IPS-18c (cell line): ENCODE measurements at regions not wholly inside any gene's neighbourhood (a gene's known extent, or its start where the extent isn't known, plus 50 kb on each side); places are given as distances from the start of the nearest gene placed in this dataset.
A peak's percentile ranks its signal among the peaks of the same experiment; 100 is the strongest.

Experiments
- H3K4me3 ChIP-seq: 2 replicates; pipeline ENCODE4 v1.7.0; 2013; ENCODE audit warnings: low read depth, mild to moderate bottlenecking, low read length, moderate library complexity; ENCODE audit not compliant: insufficient read depth
- H3K9me3 ChIP-seq: one replicate; pipeline ENCODE4 v1.6.1; 2013; ENCODE audit warnings: mild to moderate bottlenecking, low read length, moderate library complexity; ENCODE audit not compliant: control insufficient read depth, insufficient read depth

- Histone ChIP-seq H3K4me3 (no peak overlapping the region), H3K9me3 (no peaks in the 10 kb centered on the region)
Measured at GRCh38 chr6:26300828-26301227, 64.2 kb upstream of the BTN3A2 start.

GRCh38 chr6:26301638-26302037 lies 63.4 kb upstream of the BTN3A2 start:
- no peak overlapping the region for H3K4me3 ChIP-seq
- H3K9me3 ChIP-seq: no peaks in the 10 kb centered on the region

- no peak overlapping the region for H3K4me3 ChIP-seq
- no peaks in the 10 kb centered on the region for H3K9me3 ChIP-seq
Measured at GRCh38 chr6:26302941-26303559, 61.9 kb upstream of the BTN3A2 start.

- Histone ChIP-seq H3K4me3 (peak overlapping the region; percentile 58; the same call in 1 of the 2 replicates), H3K9me3 (no peaks in the 10 kb centered on the region)
Measured at GRCh38 chr6:26304213-26304796, 60.7 kb upstream of the BTN3A2 start.

GRCh38 chr6:26304797-26305640 lies 60.0 kb upstream of the BTN3A2 start:
- H3K4me3 ChIP-seq: peak overlapping the region; percentile 58
- H3K9me3 ChIP-seq: no peaks in the 10 kb centered on the region

- Histone ChIP-seq H3K4me3 (peak overlapping the region; percentile 6; the same call in 1 of the 2 replicates), H3K9me3 (no peaks in the 10 kb centered on the region)
Measured at GRCh38 chr6:26305641-26305969, 59.4 kb upstream of the BTN3A2 start.

- Histone ChIP-seq H3K9me3 (no peaks in the 10 kb centered on the region), H3K4me3 (no peak overlapping the region)
Measured at GRCh38 chr6:26306232-26306631, 58.8 kb upstream of the BTN3A2 start.

GRCh38 chr6:26307850-26308249 lies 57.1 kb upstream of the BTN3A2 start:
- H3K9me3 ChIP-seq: no peaks in the 10 kb centered on the region
- H3K4me3 ChIP-seq: no peak overlapping the region

GRCh38 chr6:26309731-26310142 lies 55.3 kb upstream of the BTN3A2 start:
- H3K9me3 ChIP-seq: no peaks in the 10 kb centered on the region

GRCh38 chr6:26311012-26311384 lies 54.0 kb upstream of the BTN3A2 start:
- peak overlapping the region; percentile 43; the same call in 1 of the 2 replicates for H3K4me3 ChIP-seq

More at GRCh38 chr6:26309731-26310142, 55.3 kb upstream of the BTN3A2 start:
- no peak overlapping the region for H3K4me3 ChIP-seq

GRCh38 chr6:26311385-26312095 lies 53.5 kb upstream of the BTN3A2 start:
- Histone ChIP-seq H3K9me3 (no peaks in the 10 kb centered on the region), H3K4me3 (peak overlapping the region; percentile 43)

More at GRCh38 chr6:26311012-26311384, 54.0 kb upstream of the BTN3A2 start:
- H3K9me3 ChIP-seq: no peaks in the 10 kb centered on the region

- Histone ChIP-seq H3K4me3 (peak overlapping the region; percentile 43), H3K9me3 (no peaks in the 10 kb centered on the region)
Measured at GRCh38 chr6:26312096-26312463, 52.9 kb upstream of the BTN3A2 start.

- Histone ChIP-seq H3K4me3 (peak overlapping the region; percentile 45), H3K9me3 (no peaks in the 10 kb centered on the region)
Measured at GRCh38 chr6:26312501-26313397, 52.2 kb upstream of the BTN3A2 start.
